ENCODE measurements at regions not wholly inside any gene's neighbourhood (a gene's known extent, or its start where the extent isn't known, plus 50 kb on each side); places are given as distances from the start of the nearest gene placed in this dataset.

- TF ChIP-seq GATA3 (IDR thresholded peaks at IDR 0.05; ENCODE audit: low read depth, low read length) (no peak), GATA2 (IDR thresholded peaks at IDR 0.05; ENCODE audit: low read depth, low read length) (no peak)
These were observed 662.0 kb upstream of the FRG1 start for GRCh38 chr4:189278597-189279165.

All from SH-SY5Y (cell line).